Activated CD8-positive, alpha-beta memory T cell treated with anti-CD3 and anti-CD28 coated beads, Interleukin-2, amount 50 U/mL, for 24 hours (primary cell): ENCODE measurements at regions not wholly inside any gene's neighbourhood (a gene's known extent, or its start where the extent isn't known, plus 50 kb on each side); places are given as distances from the start of the nearest gene placed in this dataset.

Experiments
- DNase-seq: peaks from one replicate; pipeline ENCODE4 v3.0.0-alpha.2; 2020; ENCODE audit errors: extremely low read depth

- no peak for DNase-seq
Measured at GRCh38 chr11:122177238-122177637, 61.2 kb upstream of the BLID start.

DNA sequence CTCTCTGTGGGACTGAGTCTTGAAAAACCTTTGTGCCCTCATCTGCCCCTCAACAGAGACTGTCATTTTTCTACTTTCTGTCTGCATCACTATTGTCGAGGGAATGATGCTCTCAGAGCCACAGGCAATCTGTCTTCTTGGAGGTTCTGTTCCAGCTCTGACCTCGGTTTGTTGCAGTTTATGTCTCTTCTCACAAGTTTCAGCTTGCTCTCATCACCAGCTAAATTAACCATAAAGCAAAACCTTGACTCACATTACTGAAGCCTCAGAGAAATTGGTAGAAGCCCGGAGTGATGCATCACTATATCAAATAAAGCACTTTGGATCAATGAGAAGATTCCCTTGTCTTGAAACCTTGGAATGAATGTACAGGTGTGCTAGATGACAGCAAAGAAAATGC is 60.6 kb upstream of the BLID start:
- no peak for DNase-seq

- DNase-seq = no peak
Measured at GRCh38 chr11:122175306-122175705, 59.3 kb upstream of the BLID start.

DNA sequence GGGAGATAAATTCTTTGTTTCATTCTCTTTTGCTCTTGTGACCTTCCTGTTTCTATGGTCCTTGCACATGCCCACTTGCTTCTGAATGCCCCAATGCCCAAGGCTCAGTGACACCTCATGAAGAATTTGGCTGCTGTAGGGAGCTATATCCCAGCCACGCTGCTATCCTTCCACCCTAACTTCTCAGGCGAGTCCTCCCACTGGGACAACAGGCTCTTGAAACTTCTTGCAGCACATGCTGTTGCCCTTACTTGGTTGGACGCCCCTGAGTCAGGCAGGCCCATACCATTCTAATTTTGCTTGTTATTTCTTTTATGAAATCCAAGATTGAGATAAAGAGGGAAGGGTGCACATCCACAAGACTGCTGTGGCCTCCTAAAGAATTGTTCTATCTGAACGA is 57.6 kb upstream of the BLID start:
- DNase-seq = no peak

GRCh38 chr11:122173074-122173450 is 57.0 kb upstream of the BLID start:
- no peak for DNase-seq

DNA sequence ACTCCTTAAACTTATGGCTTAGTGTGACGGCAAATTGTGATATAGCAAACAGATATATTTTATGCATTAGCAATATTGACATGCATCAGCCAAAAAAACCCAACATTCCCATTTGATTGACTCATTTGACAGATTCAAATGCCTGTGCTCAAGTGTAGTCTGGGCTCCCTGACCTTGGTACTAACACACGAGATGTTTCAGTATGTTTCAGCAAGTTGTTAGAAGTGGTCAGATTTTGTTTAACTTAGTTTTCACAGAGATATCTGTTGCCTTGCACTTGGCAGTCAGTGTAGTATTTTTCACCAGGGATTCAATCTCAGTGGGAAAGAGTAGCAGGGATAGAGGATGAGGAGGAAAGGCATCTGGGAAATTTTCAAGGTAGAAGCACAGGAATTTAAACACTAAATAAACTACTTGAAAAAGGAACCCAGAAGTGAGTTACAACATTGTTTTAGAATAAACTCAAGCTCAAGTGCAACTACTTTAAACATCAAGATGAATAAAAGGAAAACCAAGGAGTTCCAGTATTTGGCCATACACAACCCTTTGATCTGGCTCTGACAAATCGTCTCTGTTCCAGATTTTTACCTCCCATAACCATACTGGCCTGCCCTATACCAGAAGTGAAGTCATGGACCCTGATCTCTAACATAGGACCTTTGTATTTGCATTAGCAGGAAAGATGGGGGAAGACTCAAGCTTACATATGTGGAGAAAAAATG is 56.5 kb upstream of the BLID start:
- DNase-seq = no peak

- DNase-seq = no peak
Measured at GRCh38 chr11:122170815-122171475, 54.9 kb upstream of the BLID start.

DNA sequence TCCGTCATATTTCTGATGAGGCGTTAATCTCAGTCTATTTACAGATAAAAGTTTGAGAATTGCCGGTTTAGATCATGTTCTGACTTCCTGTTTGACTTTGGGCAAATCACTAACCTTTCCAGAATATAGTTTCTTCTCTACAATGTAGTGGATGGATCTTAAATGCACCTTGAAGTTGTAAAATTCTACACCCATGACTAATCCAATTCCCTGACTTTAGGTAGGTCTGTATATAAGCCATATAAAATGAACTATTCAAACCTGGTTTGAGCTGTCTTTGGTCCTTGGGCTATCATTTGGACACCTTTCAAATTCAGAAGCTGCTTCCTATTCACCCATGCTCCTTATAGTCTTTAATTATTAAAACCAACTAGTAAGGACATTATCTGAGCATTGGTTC is 52.2 kb upstream of the BLID start:
- no peak for DNase-seq

- no peak for DNase-seq
Measured at GRCh38 chr11:122167100-122167499, 51.1 kb upstream of the BLID start.

DNA sequence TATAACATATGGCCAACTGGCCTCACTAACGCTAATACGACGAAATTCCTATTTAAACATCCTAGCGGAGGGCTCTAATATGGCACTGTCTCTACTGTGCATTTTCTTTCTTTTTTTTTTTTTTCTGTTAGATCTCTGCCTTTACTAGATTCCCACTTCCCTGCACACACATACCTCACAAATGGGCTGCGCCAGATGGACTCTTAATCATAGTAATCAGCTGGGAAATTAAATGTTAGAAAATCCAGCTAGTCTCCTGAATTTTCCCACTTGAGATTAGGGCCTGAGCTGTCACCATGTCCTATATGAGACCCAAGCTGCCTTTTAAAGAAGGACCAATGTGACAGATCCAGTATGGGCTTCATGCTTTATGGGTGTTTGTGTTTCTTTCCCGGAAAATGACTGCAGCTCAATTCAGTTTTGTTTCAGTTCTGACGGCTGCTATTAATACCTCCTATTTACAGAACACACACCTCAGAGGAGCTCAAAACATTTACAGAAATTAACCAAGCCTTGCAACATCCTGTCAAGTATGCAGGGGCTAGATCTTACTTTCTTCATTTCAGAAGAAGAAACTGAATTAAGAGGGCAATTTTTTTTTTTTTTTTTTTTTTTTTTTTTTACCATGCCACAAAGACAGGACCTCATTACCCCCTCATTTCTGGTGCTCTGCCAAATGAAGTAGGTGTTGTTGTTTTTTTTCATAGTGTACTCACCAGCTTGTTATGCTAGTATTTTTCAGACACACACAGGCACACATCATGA is 49.8 kb upstream of the BLID start:
- no peak for DNase-seq
